ENCODE measurements at regions not wholly inside any gene's neighbourhood (a gene's known extent, or its start where the extent isn't known, plus 50 kb on each side); places are given as distances from the start of the nearest gene placed in this dataset.

GRCh38 chr6:77299931-77300330 is 163.4 kb downstream of the HTR1B start:
- H3K36me3 Mint-ChIP-seq (ENCODE audit: low read depth), result no peaks in the 10 kb centered on the region
- no peak overlapping the region for H3K27ac Mint-ChIP-seq (ENCODE audit: unreplicated experiment)
- no peaks in the 10 kb centered on the region for H3K27me3 Mint-ChIP-seq (ENCODE audit: low read depth)
- no peak overlapping the region for H3K4me3 Mint-ChIP-seq
- TF ChIP-seq CTCF (conservative IDR thresholded peaks at IDR 0.05), result no peak
- no peaks in the 10 kb centered on the region for H3K4me1 Mint-ChIP-seq
- no peak for DNase-seq (ENCODE audit: low read depth, low spot score)
- H3K9me3 Mint-ChIP-seq, result no peaks in the 10 kb centered on the region

- no peaks in the 10 kb centered on the region for H3K4me1 Mint-ChIP-seq
These were observed 165.0 kb downstream of the HTR1B start for GRCh38 chr6:77298283-77298682.

GRCh38 chr6:77292564-77293546 is 170.4 kb downstream of the HTR1B start:
- DNase-seq (ENCODE audit: low read depth, low spot score), result no peak
- Mint-ChIP-seq H3K27me3 (ENCODE audit: low read depth) (no peaks in the 10 kb centered on the region), H3K4me1 (peaks cover 8% of the 10 kb centered on the region), H3K9me3 (no peaks in the 10 kb centered on the region), H3K27ac (ENCODE audit: unreplicated experiment) (no peak overlapping the region), H3K36me3 (ENCODE audit: low read depth) (no peaks in the 10 kb centered on the region), H3K4me3 (no peak overlapping the region)
- no peak for TF ChIP-seq CTCF (conservative IDR thresholded peaks at IDR 0.05)

More at GRCh38 chr6:77298283-77298682, 165.0 kb downstream of the HTR1B start:
- no peaks in the 10 kb centered on the region for H3K36me3 Mint-ChIP-seq (ENCODE audit: low read depth)
- H3K4me3 Mint-ChIP-seq, result no peak overlapping the region
- no peak overlapping the region for H3K27ac Mint-ChIP-seq (ENCODE audit: unreplicated experiment)
- TF ChIP-seq CTCF (conservative IDR thresholded peaks at IDR 0.05), result no peak
- no peaks in the 10 kb centered on the region for H3K9me3 Mint-ChIP-seq
- DNase-seq (ENCODE audit: low read depth, low spot score), result no peak
- H3K27me3 Mint-ChIP-seq (ENCODE audit: low read depth), result no peaks in the 10 kb centered on the region

GRCh38 chr6:77290798-77291197 is 172.5 kb downstream of the HTR1B start:
- no peak for TF ChIP-seq CTCF (conservative IDR thresholded peaks at IDR 0.05)
- H3K36me3 Mint-ChIP-seq (ENCODE audit: low read depth), result no peaks in the 10 kb centered on the region
- H3K4me3 Mint-ChIP-seq, result no peak overlapping the region
- H3K27me3 Mint-ChIP-seq (ENCODE audit: low read depth), result no peaks in the 10 kb centered on the region
- H3K27ac Mint-ChIP-seq (ENCODE audit: unreplicated experiment), result no peak overlapping the region
- H3K9me3 Mint-ChIP-seq, result no peaks in the 10 kb centered on the region
- H3K4me1 Mint-ChIP-seq, result peaks cover 8% of the 10 kb centered on the region
- no peak for DNase-seq (ENCODE audit: low read depth, low spot score)

GRCh38 chr6:77286541-77286940 is 176.8 kb downstream of the HTR1B start:
- DNase-seq (ENCODE audit: low read depth, low spot score), result no peak
- Mint-ChIP-seq H3K36me3 (ENCODE audit: low read depth) (no peaks in the 10 kb centered on the region), H3K4me3 (no peak overlapping the region), H3K27ac (ENCODE audit: unreplicated experiment) (no peak overlapping the region), H3K27me3 (ENCODE audit: low read depth) (no peaks in the 10 kb centered on the region), H3K9me3 (no peaks in the 10 kb centered on the region), H3K4me1 (no peaks in the 10 kb centered on the region)
- no peak for TF ChIP-seq CTCF (conservative IDR thresholded peaks at IDR 0.05)

Measured in neural crest cell (in vitro differentiated cells).